ENCODE measurements at regions not wholly inside any gene's neighbourhood (a gene's known extent, or its start where the extent isn't known, plus 50 kb on each side); places are given as distances from the start of the nearest gene placed in this dataset.
"Not testable (repeated sequence)": the region's sequence is repeated elsewhere in the genome, so short reads cannot be mapped to it uniquely, and the experiment has no call there.

GRCh38 chr22:17318817-17319216, 50.4 kb upstream of the CECR2 start:
- no peak for DNase-seq

GRCh38 chr22:17315310-17315709, 54.0 kb upstream of the CECR2 start:
- no peak for DNase-seq

GRCh38 chr22:17314487-17314886, 54.8 kb upstream of the CECR2 start:
- no peak for DNase-seq

- no peak for DNase-seq
Observed at GRCh38 chr22:17313626-17314025, 55.6 kb upstream of the CECR2 start.

GRCh38 chr22:17307566-17307965, 61.7 kb upstream of the CECR2 start:
- DNase-seq: no peak

GRCh38 chr22:17305076-17305475, 64.2 kb upstream of the CECR2 start:
- DNase-seq: no peak

GRCh38 chr22:17303840-17304779, 65.2 kb upstream of the CECR2 start:
- peak; percentile 68 for DNase-seq

GRCh38 chr22:17303441-17303839, 65.8 kb upstream of the CECR2 start:
- no peak for DNase-seq

- no peak for DNase-seq
Observed at GRCh38 chr22:17302616-17303015, 66.6 kb upstream of the CECR2 start.

GRCh38 chr22:17300926-17301325, 68.3 kb upstream of the CECR2 start:
- no peak for DNase-seq

GRCh38 chr22:17298805-17299502, 70.3 kb upstream of the CECR2 start:
- not testable (repeated sequence) for DNase-seq

GRCh38 chr22:17285656-17286055, 66.4 kb upstream of the ADA2 start:
- DNase-seq: no peak

GRCh38 chr22:17284888-17285287, 65.7 kb upstream of the ADA2 start:
- no peak for DNase-seq

GRCh38 chr22:17284466-17284865, 65.2 kb upstream of the ADA2 start:
- no peak for DNase-seq

- DNase-seq: not testable (repeated sequence)
Observed at GRCh38 chr22:17283865-17284264, 64.6 kb upstream of the ADA2 start.

GRCh38 chr22:17283423-17283822, 64.2 kb upstream of the ADA2 start:
- DNase-seq: no peak

GRCh38 chr22:17281440-17281841, 62.2 kb upstream of the ADA2 start:
- no peak for DNase-seq

- no peak for DNase-seq
Observed at GRCh38 chr22:17281026-17281425, 61.8 kb upstream of the ADA2 start.

- no peak for DNase-seq
Observed at GRCh38 chr22:17272511-17272991, 53.3 kb upstream of the ADA2 start.

GRCh38 chr22:17271711-17272451, 52.6 kb upstream of the ADA2 start:
- DNase-seq: no peak

GRCh38 chr22:17269607-17270261, 50.5 kb upstream of the ADA2 start:
- no peak for DNase-seq

- DNase-seq: no peak
Observed at GRCh38 chr22:17269224-17269606, 50.0 kb upstream of the ADA2 start.

All from activated naive CD4-positive, alpha-beta T cell treated with Interleukin-2 at 50 U/mL for 16 hours (primary cell).